HCT116 (cell line): ENCODE measurements at regions not wholly inside any gene's neighbourhood (a gene's known extent, or its start where the extent isn't known, plus 50 kb on each side); places are given as distances from the start of the nearest gene placed in this dataset.

Experiments
- CEBPB ChIP-seq: IDR thresholded peaks from 2 replicates; pipeline ENCODE4 v1.6.1; 2012; ENCODE audit warnings: low read depth
- EZH2 ChIP-seq: fragments of 200-600 bp; sonication (generic); IDR thresholded peaks from 2 replicates; pipeline ENCODE4 v1.6.1; 2017; ENCODE audit warnings: antibody characterized with exemption, mixed run types
- POLR2A ChIP-seq: IDR thresholded peaks from 2 replicates; pipeline ENCODE4 v1.7.0; 2011; ENCODE audit warnings: borderline replicate concordance; ENCODE audit not compliant: insufficient read depth, insufficient read length; ENCODE audit errors: extremely low read depth
- POLR2AphosphoS5 ChIP-seq: IDR thresholded peaks from 2 replicates; pipeline ENCODE4 v1.6.1; 2011; ENCODE audit warnings: mild to moderate bottlenecking, low read depth, low read length, moderate library complexity
- SIN3A ChIP-seq: IDR thresholded peaks from 2 replicates; pipeline ENCODE4 v1.6.1; 2012; ENCODE audit warnings: low read depth
- TF ChIP-seq, protein P1 (sequence below), 3 experiments: fragments of 200-600 bp in 1 of 3; sonication (generic) in 1 of 3; IDR thresholded peaks in 2 of 3; conservative IDR thresholded peaks in 1 of 3; 2 replicates each; pipeline ENCODE4 v1.5.1; 2012 to 2017; ENCODE audit warnings: low read depth in 2 of 3, low read length in 2 of 3, antibody characterized with exemption in 1 of 3, borderline replicate concordance in 1 of 3, control low read depth in 1 of 3, mild to moderate bottlenecking in 1 of 3, mixed read lengths in 1 of 3, mixed run types in 1 of 3, moderate library complexity in 1 of 3; ENCODE audit not compliant: insufficient read depth in 1 of 3

DNA sequence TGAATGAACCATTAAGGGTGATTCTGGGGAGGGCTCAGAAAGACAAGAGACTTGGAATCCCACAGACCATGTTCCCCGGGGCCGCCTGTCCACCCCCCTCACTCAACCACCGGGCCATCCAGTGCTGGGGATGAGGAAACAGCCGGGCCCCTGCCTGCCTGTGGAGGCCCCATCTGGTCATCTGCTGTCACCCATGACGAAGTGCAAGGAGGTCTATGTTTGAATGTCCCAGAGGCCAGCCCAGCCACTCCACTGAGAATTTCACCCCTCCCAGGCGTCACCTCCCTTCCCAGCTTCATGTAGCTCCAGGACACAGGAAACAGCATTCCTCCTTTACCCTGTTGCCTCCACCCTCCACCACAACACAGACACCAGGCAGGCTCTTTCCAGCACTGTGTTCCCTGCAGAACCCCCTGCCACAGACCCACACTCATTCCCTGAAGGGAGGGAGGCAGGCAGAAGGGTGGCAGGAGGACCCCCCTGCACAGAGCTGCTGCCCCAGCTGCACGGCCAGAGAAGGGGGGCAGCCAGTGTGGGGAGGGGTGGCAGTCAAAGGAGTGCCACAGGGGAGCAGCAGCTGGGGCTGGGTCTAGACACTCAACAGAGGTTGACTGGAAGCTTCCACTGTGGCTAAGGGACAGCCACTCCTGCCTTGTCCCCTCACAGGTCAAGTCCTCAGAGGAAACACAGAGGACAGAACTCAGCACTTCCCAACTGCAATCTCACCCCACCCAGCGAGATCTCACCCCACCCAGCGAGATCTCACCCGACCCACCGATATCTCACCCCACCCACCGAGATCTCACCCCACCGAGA lies 50.3 kb upstream of the PPP2R5C start:
- TF ChIP-seq, protein P1, sequence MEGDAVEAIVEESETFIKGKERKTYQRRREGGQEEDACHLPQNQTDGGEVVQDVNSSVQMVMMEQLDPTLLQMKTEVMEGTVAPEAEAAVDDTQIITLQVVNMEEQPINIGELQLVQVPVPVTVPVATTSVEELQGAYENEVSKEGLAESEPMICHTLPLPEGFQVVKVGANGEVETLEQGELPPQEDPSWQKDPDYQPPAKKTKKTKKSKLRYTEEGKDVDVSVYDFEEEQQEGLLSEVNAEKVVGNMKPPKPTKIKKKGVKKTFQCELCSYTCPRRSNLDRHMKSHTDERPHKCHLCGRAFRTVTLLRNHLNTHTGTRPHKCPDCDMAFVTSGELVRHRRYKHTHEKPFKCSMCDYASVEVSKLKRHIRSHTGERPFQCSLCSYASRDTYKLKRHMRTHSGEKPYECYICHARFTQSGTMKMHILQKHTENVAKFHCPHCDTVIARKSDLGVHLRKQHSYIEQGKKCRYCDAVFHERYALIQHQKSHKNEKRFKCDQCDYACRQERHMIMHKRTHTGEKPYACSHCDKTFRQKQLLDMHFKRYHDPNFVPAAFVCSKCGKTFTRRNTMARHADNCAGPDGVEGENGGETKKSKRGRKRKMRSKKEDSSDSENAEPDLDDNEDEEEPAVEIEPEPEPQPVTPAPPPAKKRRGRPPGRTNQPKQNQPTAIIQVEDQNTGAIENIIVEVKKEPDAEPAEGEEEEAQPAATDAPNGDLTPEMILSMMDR (IDR thresholded peaks at IDR 0.05 in 2 of 3, conservative IDR thresholded peaks at IDR 0.05 in 1 of 3; ENCODE audit: borderline replicate concordance in 1 of 3, insufficient read depth in 1 of 3, low read depth in 2 of 3, low read length in 2 of 3) = no peak
- TF ChIP-seq SIN3A (no peak), CEBPB (no peak), EZH2 (no peak), POLR2AphosphoS5 (no peak), POLR2A (no peak)
